ENCODE measurements at regions not wholly inside any gene's neighbourhood (a gene's known extent, or its start where the extent isn't known, plus 50 kb on each side); places are given as distances from the start of the nearest gene placed in this dataset.
"Not testable (repeated sequence)": the region's sequence is repeated elsewhere in the genome, so short reads cannot be mapped to it uniquely, and the experiment has no call there.

DNA sequence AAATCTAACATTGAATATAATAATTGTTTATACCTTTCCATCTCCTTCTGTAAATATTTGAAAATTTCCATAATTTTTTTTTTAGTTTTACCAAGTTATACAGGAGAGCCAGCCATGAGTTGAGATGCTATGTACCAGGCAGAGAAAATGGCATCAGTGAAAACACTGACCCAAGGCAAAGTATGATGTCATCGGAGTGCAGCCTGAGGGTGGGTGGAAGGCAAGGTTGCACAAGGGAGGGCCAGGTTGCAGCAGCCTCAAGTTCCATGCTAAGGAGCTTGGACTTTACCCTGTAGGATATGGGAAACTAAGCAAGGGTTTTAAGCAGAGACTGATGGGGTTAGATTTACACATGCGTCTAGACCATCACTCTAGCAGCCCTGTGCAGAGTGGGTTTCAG lies 441.1 kb downstream of the BCAT1 start:
- TF ChIP-seq, protein P1, sequence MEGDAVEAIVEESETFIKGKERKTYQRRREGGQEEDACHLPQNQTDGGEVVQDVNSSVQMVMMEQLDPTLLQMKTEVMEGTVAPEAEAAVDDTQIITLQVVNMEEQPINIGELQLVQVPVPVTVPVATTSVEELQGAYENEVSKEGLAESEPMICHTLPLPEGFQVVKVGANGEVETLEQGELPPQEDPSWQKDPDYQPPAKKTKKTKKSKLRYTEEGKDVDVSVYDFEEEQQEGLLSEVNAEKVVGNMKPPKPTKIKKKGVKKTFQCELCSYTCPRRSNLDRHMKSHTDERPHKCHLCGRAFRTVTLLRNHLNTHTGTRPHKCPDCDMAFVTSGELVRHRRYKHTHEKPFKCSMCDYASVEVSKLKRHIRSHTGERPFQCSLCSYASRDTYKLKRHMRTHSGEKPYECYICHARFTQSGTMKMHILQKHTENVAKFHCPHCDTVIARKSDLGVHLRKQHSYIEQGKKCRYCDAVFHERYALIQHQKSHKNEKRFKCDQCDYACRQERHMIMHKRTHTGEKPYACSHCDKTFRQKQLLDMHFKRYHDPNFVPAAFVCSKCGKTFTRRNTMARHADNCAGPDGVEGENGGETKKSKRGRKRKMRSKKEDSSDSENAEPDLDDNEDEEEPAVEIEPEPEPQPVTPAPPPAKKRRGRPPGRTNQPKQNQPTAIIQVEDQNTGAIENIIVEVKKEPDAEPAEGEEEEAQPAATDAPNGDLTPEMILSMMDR (conservative IDR thresholded peaks at IDR 0.05), result no peak
- H3K27ac ChIP-seq, result no peak overlapping the region

DNA sequence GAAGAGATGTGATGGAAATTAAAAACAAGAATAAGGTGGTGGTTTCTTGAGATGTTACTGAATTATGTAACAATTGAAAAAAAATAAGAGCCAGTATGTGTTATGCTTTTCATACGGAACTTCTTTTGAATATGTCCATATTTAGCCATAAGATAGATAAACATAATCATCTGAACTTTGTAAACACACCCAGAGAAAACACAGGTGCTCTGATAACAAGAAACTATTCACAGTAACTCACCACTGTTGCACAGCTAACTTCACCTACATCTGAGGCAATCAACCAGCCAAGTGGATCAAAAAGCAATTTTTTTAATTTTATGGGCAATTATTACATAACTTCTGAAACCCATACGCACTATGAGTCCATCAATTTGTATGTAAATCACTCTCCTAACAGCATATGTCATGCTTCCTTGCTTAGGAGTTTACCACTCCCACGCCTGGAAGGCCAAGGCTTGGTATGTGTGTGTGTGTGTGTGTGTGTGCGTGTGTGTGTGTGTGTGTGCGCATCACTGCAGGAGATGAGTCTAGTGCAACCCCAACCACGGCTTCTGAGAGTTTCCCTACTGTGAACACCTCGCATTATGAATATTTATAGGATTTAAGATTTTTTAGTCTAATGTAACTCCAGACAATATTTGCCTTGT lies 443.4 kb downstream of the BCAT1 start:
- H3K27ac ChIP-seq, result no peak overlapping the region
- TF ChIP-seq, protein P1 (conservative IDR thresholded peaks at IDR 0.05), result no peak

DNA sequence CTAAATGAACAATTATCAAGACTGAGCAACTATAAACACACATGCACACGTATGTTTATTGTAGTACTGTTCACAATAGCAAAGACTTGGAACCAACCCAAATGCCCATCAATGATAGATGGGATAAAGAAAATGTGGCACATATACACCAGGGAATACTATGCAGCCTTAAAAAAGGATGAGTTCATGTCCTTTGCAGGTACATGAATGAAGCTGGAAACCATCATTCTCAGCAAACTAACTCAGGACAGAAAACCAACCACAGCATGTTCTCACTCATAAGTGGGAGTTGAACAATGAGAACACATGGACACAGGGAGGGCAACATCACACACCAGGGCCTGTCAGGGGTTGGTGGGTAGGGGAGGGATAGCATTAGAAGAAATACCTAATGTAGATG lies 445.4 kb downstream of the BCAT1 start:
- H3K27ac ChIP-seq, result not testable (repeated sequence)

DNA sequence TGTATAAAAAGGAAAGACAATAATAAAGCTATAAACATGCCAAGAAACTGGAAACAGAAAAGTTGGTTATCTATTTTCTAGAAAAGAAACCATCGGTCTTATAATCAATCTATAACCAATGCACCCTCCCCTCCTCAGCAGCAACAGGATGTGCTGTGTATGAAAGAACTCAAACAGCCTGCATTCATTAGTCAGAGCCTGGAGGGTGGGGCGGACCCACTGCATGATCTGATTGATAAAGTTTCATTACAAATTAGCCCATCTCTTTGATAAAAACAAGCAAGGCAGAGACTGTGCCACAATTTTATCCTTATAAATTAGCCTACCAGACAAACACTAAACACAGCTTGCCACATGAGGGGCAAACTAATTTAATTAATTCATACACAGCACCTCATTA lies 448.1 kb downstream of the BCAT1 start:
- H3K27ac ChIP-seq, result no peak overlapping the region
- TF ChIP-seq, protein P1 (conservative IDR thresholded peaks at IDR 0.05), result no peak

DNA sequence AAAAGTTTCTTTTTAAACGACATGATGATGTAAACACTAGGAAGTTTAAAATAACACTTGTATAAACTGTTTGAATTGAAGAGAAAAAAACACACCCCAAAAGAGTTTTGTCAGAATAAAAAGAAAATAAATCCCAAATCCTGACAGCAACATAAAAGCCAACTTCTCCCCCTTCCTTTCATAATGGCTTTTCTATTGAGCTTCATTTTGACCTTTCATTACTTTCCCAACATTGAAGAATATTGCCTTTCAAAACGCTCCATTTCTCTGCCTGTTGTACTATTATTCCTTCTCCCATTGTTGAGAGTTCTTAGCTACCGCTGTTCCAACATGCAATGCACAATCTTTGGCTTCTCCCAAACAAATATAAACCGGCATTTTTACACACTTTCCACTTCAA lies 448.5 kb downstream of the BCAT1 start:
- TF ChIP-seq, protein P1 (conservative IDR thresholded peaks at IDR 0.05), result no peak
- no peak overlapping the region for H3K27ac ChIP-seq

DNA sequence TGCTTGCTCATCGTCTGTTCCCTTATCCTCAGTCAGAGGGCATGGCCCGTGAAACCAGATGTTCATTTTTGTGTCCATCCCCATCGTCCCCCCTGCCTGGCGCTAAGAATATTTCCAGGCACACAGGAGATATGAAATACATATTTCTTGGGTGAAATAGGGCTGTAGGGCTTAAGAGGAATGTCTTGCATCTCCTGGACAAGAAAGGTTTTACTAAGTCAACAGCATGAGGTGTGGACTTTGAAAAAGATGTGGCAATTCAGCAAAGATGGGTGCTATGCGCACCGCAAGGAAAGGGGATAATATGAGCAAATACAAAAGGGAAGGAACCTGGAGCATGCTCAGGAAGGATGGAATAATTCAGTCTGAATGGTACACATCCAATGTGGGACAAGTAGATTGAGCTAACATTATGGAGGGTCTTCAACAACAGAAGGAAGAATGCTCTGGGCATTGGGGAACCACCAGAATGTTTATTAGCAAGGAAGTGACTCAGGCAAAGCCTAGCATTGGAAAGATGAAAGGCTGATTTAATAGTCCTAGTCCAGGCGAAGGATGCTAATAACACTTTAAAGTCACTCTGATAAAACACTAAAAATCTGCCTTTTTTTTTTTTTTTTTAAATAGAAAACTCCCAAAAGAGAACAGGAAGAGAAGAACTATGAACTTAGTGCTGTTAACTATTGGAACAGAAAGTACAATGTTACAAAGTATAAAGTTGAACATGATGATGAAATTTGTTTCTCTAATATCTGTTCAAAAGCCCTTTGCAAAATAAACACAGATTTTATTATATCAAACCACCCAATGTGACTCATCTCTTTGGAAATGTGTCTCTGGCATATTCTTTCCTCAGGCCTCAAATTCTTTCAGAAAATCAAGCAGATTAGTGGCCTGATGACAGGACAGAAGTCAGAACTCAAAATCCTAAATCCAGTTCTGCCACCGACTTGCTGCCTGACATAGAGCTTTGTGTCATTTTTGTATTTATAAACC lies 449.5 kb downstream of the BCAT1 start:
- TF ChIP-seq, protein P1 (conservative IDR thresholded peaks at IDR 0.05), result no peak
- no peak overlapping the region for H3K27ac ChIP-seq

DNA sequence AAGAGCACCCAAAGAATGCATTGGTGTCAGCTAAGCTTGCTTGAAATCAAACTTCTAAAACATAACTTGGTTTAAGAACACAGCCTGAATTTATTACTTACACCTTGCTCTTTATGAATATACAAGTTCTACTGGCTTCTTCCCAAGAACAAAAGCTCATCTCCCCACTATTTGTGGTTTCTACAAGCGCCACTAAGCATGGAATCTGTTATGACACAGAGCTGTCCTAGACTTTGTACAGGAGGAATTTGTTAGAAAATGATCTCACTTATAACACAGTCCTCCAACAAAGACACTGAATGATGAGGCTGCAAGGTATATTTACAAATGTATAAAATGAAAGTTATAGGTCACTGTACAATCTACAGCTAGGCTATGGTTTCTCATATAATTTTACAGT lies 452.1 kb downstream of the BCAT1 start:
- TF ChIP-seq, protein P1 (conservative IDR thresholded peaks at IDR 0.05), result no peak
- no peak overlapping the region for H3K27ac ChIP-seq

DNA sequence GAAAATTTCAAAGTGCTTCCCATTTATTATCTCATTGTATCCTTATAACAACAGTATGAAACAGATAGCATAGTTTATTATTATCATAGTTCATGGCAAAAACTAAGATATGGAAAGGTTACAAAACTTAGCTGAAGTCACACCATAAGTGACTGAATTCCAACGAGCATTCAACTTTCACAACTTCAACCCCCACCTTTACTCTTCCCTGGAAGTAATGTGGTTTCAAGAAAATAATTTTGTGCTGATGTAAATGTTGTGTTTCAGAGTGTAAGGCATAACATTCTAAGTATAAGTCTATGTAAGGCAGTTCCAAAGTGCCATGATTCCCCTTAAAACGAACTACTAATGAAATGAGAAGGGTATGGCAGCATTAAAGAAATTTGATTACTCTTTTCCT lies 454.5 kb downstream of the BCAT1 start:
- no peak overlapping the region for H3K27ac ChIP-seq
- TF ChIP-seq, protein P1 (conservative IDR thresholded peaks at IDR 0.05), result no peak

All from VCaP (cell line).